Mesenchymal stem cell (in vitro differentiated cells and primary cell): ENCODE measurements at regions not wholly inside any gene's neighbourhood (a gene's known extent, or its start where the extent isn't known, plus 50 kb on each side); places are given as distances from the start of the nearest gene placed in this dataset.
A peak's percentile ranks its signal among the peaks of the same experiment; 100 is the strongest.

Experiments used
- DNase-seq: peaks from one replicate; pipeline ENCODE4 v3.0.0-alpha.2; 2013
- H2AFZ ChIP-seq: one replicate; pipeline ENCODE4 v1.6.1; 2013; ENCODE audit warnings: low read depth, mild to moderate bottlenecking, control low read depth, inconsistent platforms, low read length, moderate library complexity
- H2AK5ac ChIP-seq: 2 replicates; pipeline ENCODE4 v1.6.1; 2013; ENCODE audit warnings: low read length, moderate library complexity, mild to moderate bottlenecking, inconsistent platforms; ENCODE audit not compliant: severe bottlenecking
- H2BK120ac ChIP-seq: one replicate; pipeline ENCODE4 v1.6.1; 2013; ENCODE audit warnings: low read depth, mild to moderate bottlenecking, inconsistent platforms, low read length, moderate library complexity
- H2BK12ac ChIP-seq, 2 experiments: one replicate each; pipeline ENCODE4 v1.6.1; 2013; ENCODE audit warnings: inconsistent platforms in 2 of 2, low read length in 2 of 2, mild to moderate bottlenecking in 2 of 2, moderate library complexity in 2 of 2, control low read depth in 1 of 2
- H2BK15ac ChIP-seq: one replicate; pipeline ENCODE4 v1.6.1; 2013; ENCODE audit warnings: mild to moderate bottlenecking, low read depth, inconsistent platforms; ENCODE audit not compliant: poor library complexity, severe bottlenecking
- H2BK5ac ChIP-seq: 2 replicates; pipeline ENCODE4 v1.6.1; 2013; ENCODE audit warnings: low read depth, mild to moderate bottlenecking, low read length, control low read depth, inconsistent platforms; ENCODE audit not compliant: poor library complexity, severe bottlenecking
- H3K14ac ChIP-seq, 2 experiments: one replicate each; pipeline ENCODE4 v1.6.1; 2013; ENCODE audit warnings: inconsistent platforms in 2 of 2, low read length in 2 of 2, control low read depth in 1 of 2, mild to moderate bottlenecking in 1 of 2, moderate library complexity in 1 of 2
- H3K18ac ChIP-seq, 2 experiments: one replicate each; pipeline ENCODE4 v1.6.1; 2013; ENCODE audit warnings: inconsistent platforms in 2 of 2, low read length in 2 of 2, control low read depth in 1 of 2, low read depth in 1 of 2, mild to moderate bottlenecking in 1 of 2
- H3K23ac ChIP-seq, 2 experiments: one replicate each; pipeline ENCODE4 v1.6.1; 2013; ENCODE audit warnings: inconsistent platforms in 2 of 2, low read length in 2 of 2, mild to moderate bottlenecking in 2 of 2, moderate library complexity in 2 of 2, control low read depth in 1 of 2
- H3K27ac ChIP-seq: 2 replicates; pipeline ENCODE4 v1.5.1; 2013; ENCODE audit warnings: mild to moderate bottlenecking, moderate library complexity, low read length, control low read depth, inconsistent platforms; ENCODE audit not compliant: poor library complexity, severe bottlenecking
- H3K27me3 ChIP-seq, 2 experiments: 2 replicates each; pipeline versions ENCODE4 v1.6.1 to v1.7.0; 2013; ENCODE audit warnings: low read length in 2 of 2, mild to moderate bottlenecking in 2 of 2, moderate library complexity in 2 of 2, control low read depth in 1 of 2, inconsistent platforms in 1 of 2; ENCODE audit not compliant: control insufficient read depth in 1 of 2, insufficient read depth in 1 of 2
- H3K36me3 ChIP-seq, 2 experiments: 2 replicates each; pipeline versions ENCODE4 v1.6.1 to v1.7.0; 2013; ENCODE audit warnings: low read length in 2 of 2, control low read depth in 1 of 2, inconsistent platforms in 1 of 2, low read depth in 1 of 2, mild to moderate bottlenecking in 1 of 2; ENCODE audit not compliant: insufficient read depth in 2 of 2, control insufficient read depth in 1 of 2
- H3K4ac ChIP-seq, 2 experiments: one replicate each; pipeline ENCODE4 v1.6.1; 2013; ENCODE audit warnings: inconsistent platforms in 2 of 2, low read length in 2 of 2, mild to moderate bottlenecking in 2 of 2, moderate library complexity in 2 of 2, control low read depth in 1 of 2, low read depth in 1 of 2
- H3K4me1 ChIP-seq: 2 replicates; pipeline ENCODE4 v1.6.1; 2013; ENCODE audit warnings: low read depth, low read length, control low read depth; ENCODE audit not compliant: control insufficient read depth, insufficient read depth
- H3K4me2 ChIP-seq: 2 replicates; pipeline ENCODE4 v1.6.1; 2013; ENCODE audit warnings: low read length, mild to moderate bottlenecking, inconsistent platforms; ENCODE audit not compliant: poor library complexity, severe bottlenecking
- H3K4me3 ChIP-seq, 2 experiments: 2 replicates each; pipeline versions ENCODE4 v1.5.1 to v1.7.0; 2013; ENCODE audit warnings: low read length in 2 of 2, mild to moderate bottlenecking in 2 of 2, control low read depth in 1 of 2, low read depth in 1 of 2; ENCODE audit not compliant: insufficient read depth in 1 of 2
- H3K79me1 ChIP-seq: replicated peaks from 2 replicates; pipeline ENCODE4 v1.6.1; 2013; ENCODE audit warnings: mild to moderate bottlenecking, control low read depth, low read length, inconsistent platforms; ENCODE audit not compliant: poor library complexity, severe bottlenecking
- H3K9ac ChIP-seq: 2 replicates; pipeline ENCODE4 v1.7.0; 2013; ENCODE audit warnings: mild to moderate bottlenecking, low read length, moderate library complexity
- H3K9me3 ChIP-seq: 2 replicates; pipeline ENCODE4 v1.7.0; 2013; ENCODE audit warnings: mild to moderate bottlenecking, low read length; ENCODE audit not compliant: control insufficient read depth
- H4K8ac ChIP-seq: one replicate; pipeline ENCODE4 v1.6.1; 2013; ENCODE audit warnings: inconsistent platforms, mild to moderate bottlenecking, low read length, moderate library complexity
- H4K91ac ChIP-seq: one replicate; pipeline ENCODE4 v1.6.1; 2013; ENCODE audit warnings: mild to moderate bottlenecking, low read length, inconsistent platforms
- WGBS: methylation state at CpG from one replicate; pipeline ENCODE4 v1.1.7; 2013; ENCODE audit warnings: mixed read lengths; 5-methylcytosine and 5-hydroxymethylcytosine counted together

DNA sequence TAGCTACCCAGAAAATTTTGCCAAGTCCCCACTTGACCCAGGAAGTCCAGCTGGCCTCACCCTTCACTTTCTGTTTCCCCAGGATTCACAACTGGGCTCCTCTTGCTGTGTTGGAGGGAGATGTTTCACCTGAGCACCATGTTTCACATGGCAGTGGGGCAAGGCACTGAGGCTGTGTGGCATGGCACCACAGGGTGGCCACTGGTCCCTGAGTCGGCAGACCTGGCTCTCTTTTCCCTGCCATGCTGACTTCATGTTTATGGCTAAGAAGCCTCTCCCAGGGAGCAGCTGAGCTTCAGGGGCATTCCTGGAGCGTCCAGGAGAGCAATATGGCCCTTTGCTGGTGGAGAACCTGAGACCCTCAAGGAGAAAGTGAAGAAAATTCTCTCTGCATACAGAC is 266.9 kb downstream of the RPS24 start:
- H3K27me3 ChIP-seq = no peaks in the 10 kb centered on the region
- H2AFZ ChIP-seq = no peak overlapping the region
- no peak overlapping the region for H2BK120ac ChIP-seq
- H3K4me2 ChIP-seq = no peak overlapping the region
- peak overlapping the region in 1 of 2 experiments; percentile 23 for H2BK12ac ChIP-seq
- 91% methylated on average over 2 of the region's 2 CpGs for WGBS
- H2AK5ac ChIP-seq = no peak overlapping the region
- no peaks in the 10 kb centered on the region for H3K36me3 ChIP-seq
- peaks cover 14% of the 10 kb centered on the region for H3K4me1 ChIP-seq
- peak overlapping the region; percentile 55 for H4K91ac ChIP-seq
- H4K8ac ChIP-seq = no peak overlapping the region
- H3K4ac ChIP-seq = no peak overlapping the region
- H3K9ac ChIP-seq = no peak overlapping the region
- DNase-seq = no peak
- H3K27ac ChIP-seq = no peak overlapping the region
- no peak overlapping the region for H3K4me3 ChIP-seq
- no peak overlapping the region for H3K14ac ChIP-seq
- H3K18ac ChIP-seq = no peak overlapping the region
- no peak overlapping the region for H2BK15ac ChIP-seq
- H2BK5ac ChIP-seq = no peak overlapping the region
- no peaks in the 10 kb centered on the region for H3K79me1 ChIP-seq
- H3K9me3 ChIP-seq = no peaks in the 10 kb centered on the region
- no peak overlapping the region for H3K23ac ChIP-seq

DNA sequence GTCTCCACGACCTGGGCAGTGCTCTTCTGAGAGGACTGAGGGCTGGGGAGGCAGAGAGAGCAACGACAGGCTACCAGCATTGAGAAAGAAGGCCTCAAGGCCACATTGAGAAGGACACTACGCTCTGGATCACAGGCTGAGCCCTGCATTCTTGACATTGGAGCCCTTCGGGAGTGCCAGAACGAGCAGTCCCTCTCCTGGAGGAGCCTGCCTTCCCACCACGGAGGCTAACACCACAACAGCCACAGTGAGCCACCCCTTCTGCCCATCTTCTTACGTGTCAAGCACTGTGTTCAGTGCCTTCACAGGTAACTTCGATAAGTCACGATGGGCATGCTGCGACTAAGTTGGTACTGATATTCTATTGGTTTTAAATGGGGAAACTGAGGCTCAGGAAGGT is 267.8 kb downstream of the RPS24 start:
- Histone ChIP-seq H2BK120ac (no peak overlapping the region), H4K8ac (no peak overlapping the region), H3K9me3 (no peaks in the 10 kb centered on the region), H3K4ac (no peak overlapping the region), H3K27me3 (no peaks in the 10 kb centered on the region), H3K9ac (no peak overlapping the region), H3K4me3 (no peak overlapping the region), H4K91ac (no peak overlapping the region), H2BK15ac (no peak overlapping the region), H3K27ac (no peak overlapping the region), H2AFZ (no peak overlapping the region), H3K18ac (no peak overlapping the region), H2BK12ac (peak overlapping the region; percentile 1 to 12), H3K14ac (no peak overlapping the region), H3K4me2 (no peak overlapping the region), H3K36me3 (no peaks in the 10 kb centered on the region), H3K23ac (no peak overlapping the region), H2AK5ac (peak overlapping the region; percentile 62), H3K79me1 (no peaks in the 10 kb centered on the region), H3K4me1 (peaks cover 14% of the 10 kb centered on the region), H2BK5ac (no peak overlapping the region)
- 82% methylated on average over 10 of the region's 10 CpGs for WGBS
- DNase-seq = no peak

DNA sequence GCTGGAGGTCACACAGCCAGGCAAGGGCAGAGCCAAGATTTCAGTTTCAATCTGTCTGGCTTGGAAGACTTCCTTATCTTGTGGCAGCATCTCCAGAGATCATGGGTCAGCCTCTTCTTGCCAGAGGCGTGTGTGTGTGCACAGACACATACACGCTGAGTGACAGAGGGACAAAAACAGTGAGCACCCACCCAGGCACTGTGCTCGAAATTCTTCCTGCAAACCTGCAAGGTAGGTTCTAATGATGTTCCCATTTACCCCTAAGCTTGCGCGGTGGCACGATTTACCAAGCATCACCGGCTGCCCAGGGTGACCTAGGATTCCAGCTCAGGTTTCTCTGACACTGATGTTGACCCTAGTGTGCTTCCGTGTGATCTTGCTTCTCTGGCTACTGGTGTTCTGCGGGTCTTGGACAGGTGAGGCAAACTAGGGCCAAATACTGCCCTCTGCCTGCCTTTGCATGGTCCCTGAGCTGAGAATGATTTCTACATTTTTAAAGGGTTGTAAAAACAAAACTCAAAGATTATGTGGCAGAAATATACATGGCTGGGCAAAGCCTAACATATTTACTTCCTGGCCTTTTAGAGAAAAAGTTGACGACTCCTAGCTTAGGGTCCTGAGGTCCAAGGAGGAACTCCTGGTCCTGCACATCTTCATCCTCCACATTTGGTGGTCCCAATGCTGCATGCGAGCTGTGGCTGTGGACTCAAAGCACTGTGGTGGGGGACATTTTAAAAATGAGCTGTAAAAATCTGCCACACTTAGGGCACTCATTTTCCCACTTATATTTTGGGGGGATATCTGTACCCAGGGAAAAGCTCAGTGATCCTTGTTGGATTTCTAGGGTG is 268.5 kb downstream of the RPS24 start:
- Histone ChIP-seq H3K4me3 (peak overlapping the region in 1 of 2 experiments; percentile 81), H3K9me3 (no peaks in the 10 kb centered on the region), H2BK15ac (no peak overlapping the region), H2AFZ (no peak overlapping the region), H3K36me3 (no peaks in the 10 kb centered on the region), H3K27me3 (no peaks in the 10 kb centered on the region), H2BK12ac (peak overlapping the region in 1 of 2 experiments; percentile 1), H2BK5ac (no peak overlapping the region), H3K4me1 (peaks cover 14% of the 10 kb centered on the region), H3K14ac (no peak overlapping the region), H2AK5ac (no peak overlapping the region), H4K8ac (no peak overlapping the region), H3K4me2 (peak overlapping the region; percentile 37), H3K79me1 (no peaks in the 10 kb centered on the region), H3K4ac (no peak overlapping the region), H3K9ac (peak overlapping the region; percentile 87), H3K18ac (peak overlapping the region in 1 of 2 experiments; percentile 51), H2BK120ac (peak overlapping the region; percentile 29), H4K91ac (no peak overlapping the region), H3K23ac (no peak overlapping the region), H3K27ac (peak overlapping the region; percentile 12)
- WGBS = 77% methylated on average over 11 of the region's 11 CpGs
- no peak for DNase-seq

DNA sequence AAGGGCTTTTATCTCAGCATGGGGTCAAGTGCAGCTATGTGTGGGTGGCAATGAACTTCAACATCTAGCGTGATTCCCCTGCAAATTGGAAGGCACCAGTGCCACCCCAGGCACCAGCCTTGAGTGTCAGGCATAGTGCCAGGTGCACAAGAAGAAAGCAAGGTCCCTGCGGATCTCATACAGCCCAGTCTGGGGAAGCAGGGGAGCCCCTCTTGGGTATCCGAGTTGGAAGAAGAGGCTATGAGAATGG is 269.0 kb downstream of the RPS24 start:
- no peaks in the 10 kb centered on the region for H3K36me3 ChIP-seq
- peak overlapping the region in 1 of 2 experiments; percentile 9 for H3K4ac ChIP-seq
- peak overlapping the region; percentile 87 for H3K9ac ChIP-seq
- peak overlapping the region; percentile 29 for H2BK120ac ChIP-seq
- no peak for DNase-seq
- peak overlapping the region; percentile 80 to 89 for H3K18ac ChIP-seq
- WGBS = 10% methylated on average over 3 of the region's 3 CpGs
- H2BK12ac ChIP-seq = peak overlapping the region in 1 of 2 experiments; percentile 55
- peak overlapping the region; percentile 58 for H2AFZ ChIP-seq
- peak overlapping the region; percentile 9 for H4K8ac ChIP-seq
- H3K23ac ChIP-seq = no peak overlapping the region
- peaks cover 14% of the 10 kb centered on the region for H3K4me1 ChIP-seq
- H4K91ac ChIP-seq = peak overlapping the region; percentile 6
- no peak overlapping the region for H3K27ac ChIP-seq
- H2BK15ac ChIP-seq = peak overlapping the region; percentile 92
- H3K9me3 ChIP-seq = no peaks in the 10 kb centered on the region
- no peak overlapping the region for H2AK5ac ChIP-seq
- no peak overlapping the region for H2BK5ac ChIP-seq
- no peaks in the 10 kb centered on the region for H3K27me3 ChIP-seq
- H3K4me3 ChIP-seq = peak overlapping the region; percentile 47 to 81
- peak overlapping the region; percentile 37 for H3K4me2 ChIP-seq
- H3K79me1 ChIP-seq = no peaks in the 10 kb centered on the region
- peak overlapping the region in 1 of 2 experiments; percentile 56 for H3K14ac ChIP-seq
